Esophagus muscularis mucosa (tissue), 4 donors: ENCODE measurements at regions not wholly inside any gene's neighbourhood (a gene's known extent, or its start where the extent isn't known, plus 50 kb on each side); places are given as distances from the start of the nearest gene placed in this dataset.

Source experiments
- DNase-seq: peaks from one replicate; pipeline ENCODE4 v3.0.0-alpha.2; 2017; ENCODE audit errors: extremely low spot score
- H3K27ac ChIP-seq, 4 donors: fragments of 200-600 bp; sonication (generic); replicated peaks in 1 of 4; 1 replicate in 3 of 4; 2 replicates in 1 of 4; pipeline ENCODE4 v1.5.1; 2016 to 2019; ENCODE audit warnings: mild to moderate bottlenecking in 1 of 4
- H3K27me3 ChIP-seq, 4 donors: fragments of 200-600 bp; sonication (generic); one replicate each; pipeline versions ENCODE4 v1.5.1 to v1.6.0; 2016 to 2019
- H3K36me3 ChIP-seq, 4 donors: fragments of 200-600 bp; sonication (generic); one replicate each; pipeline ENCODE4 v1.5.1; 2016 to 2019
- H3K4me1 ChIP-seq, 4 donors: fragments of 200-600 bp; sonication (generic); one replicate each; pipeline ENCODE4 v1.5.1; 2016 to 2019
- H3K4me3 ChIP-seq, 4 donors: fragments of 200-600 bp; sonication (generic); 1 replicate in 2 of 4; 2 replicates in 2 of 4; pipeline ENCODE4 v1.5.1; 2016 to 2019; ENCODE audit warnings: mild to moderate bottlenecking in 4 of 4, moderate library complexity in 1 of 4
- H3K9me3 ChIP-seq, 4 donors: fragments of 200-600 bp; sonication (generic); 1 replicate in 3 of 4; 2 replicates in 1 of 4; pipeline ENCODE4 v1.5.1; 2016 to 2019
- CTCF ChIP-seq, 3 experiments: fragments of 200-600 bp in 2 of 3; fragments of 450-650 bp in 1 of 3; sonication (generic) in 2 of 3; IDR thresholded peaks; one replicate each; pipeline ENCODE4 v1.5.1; 2017 to 2019; ENCODE audit warnings: antibody characterized with exemption in 3 of 3, mild to moderate bottlenecking in 2 of 3, moderate library complexity in 1 of 3
- EP300 ChIP-seq: sonication (generic); formaldehyde crosslinking; IDR thresholded peaks from one replicate; pipeline ENCODE4 v1.6.1; 2017; ENCODE audit warnings: antibody characterized with exemption
- POLR2A ChIP-seq: fragments of 450-650 bp; IDR thresholded peaks from one replicate; pipeline ENCODE4 v1.6.1; 2017; ENCODE audit warnings: antibody characterized with exemption, moderate library complexity, mild to moderate bottlenecking, low read depth
- POLR2AphosphoS5 ChIP-seq, 2 donors: sonication (generic); formaldehyde crosslinking; IDR thresholded peaks; one replicate each; pipeline ENCODE4 v1.6.1; 2017; ENCODE audit warnings: antibody characterized with exemption in 2 of 2
- WGBS: methylation state at CpG from one replicate; pipeline ENCODE4 v1.1.5; 2018; 5-methylcytosine and 5-hydroxymethylcytosine counted together
- intact Hi-C: fragments of 100-400 bp; cut with DNase I; formaldehyde crosslinking; loops from one replicate; pipeline ENCODE4 v1.15.1; 2023

GRCh38 chrX:110421500-110422455 is 63.1 kb downstream of the RTL9 start:
- no peaks in the 10 kb centered on the region for H3K36me3 ChIP-seq
- no peak overlapping the region for H3K27ac ChIP-seq
- DNase-seq, result no peak
- intact Hi-C loops, result no loop called here
- 81% methylated on average over 5 of the region's 5 CpGs for WGBS
- no peaks in the 10 kb centered on the region for H3K4me1 ChIP-seq
- H3K27me3 ChIP-seq, result peaks cover 0 to 5% (median 0%) of the 10 kb centered on the region in 4 donors
- no peak overlapping the region for H3K4me3 ChIP-seq
- no peaks in the 10 kb centered on the region for H3K9me3 ChIP-seq
- TF ChIP-seq CTCF (IDR thresholded peaks at IDR 0.05) (no peak), POLR2AphosphoS5 (IDR thresholded peaks at IDR 0.05) (no peak), POLR2A (no peak), EP300 (no peak)

GRCh38 chrX:110425222-110426154 is 66.8 kb downstream of the RTL9 start:
- DNase-seq, result no peak
- intact Hi-C loops, result no loop called here
- H3K4me1 ChIP-seq, result no peaks in the 10 kb centered on the region
- 81% methylated on average over 9 of the region's 9 CpGs for WGBS
- no peaks in the 10 kb centered on the region for H3K27me3 ChIP-seq
- no peak for TF ChIP-seq POLR2A
- H3K36me3 ChIP-seq, result no peaks in the 10 kb centered on the region
- H3K4me3 ChIP-seq, result no peak overlapping the region
- no peak overlapping the region for H3K27ac ChIP-seq
- no peaks in the 10 kb centered on the region for H3K9me3 ChIP-seq

- 84% methylated on average over 6 of the region's 6 CpGs for WGBS
- intact Hi-C loops, result no loop called here
- no peaks in the 10 kb centered on the region for H3K27me3 ChIP-seq
- no peaks in the 10 kb centered on the region for H3K9me3 ChIP-seq
- H3K4me1 ChIP-seq, result no peaks in the 10 kb centered on the region
- no peaks in the 10 kb centered on the region for H3K36me3 ChIP-seq
- DNase-seq, result no peak
- TF ChIP-seq POLR2AphosphoS5 (IDR thresholded peaks at IDR 0.05) (no peak), CTCF (IDR thresholded peaks at IDR 0.05) (no peak), EP300 (no peak), POLR2A (no peak)
- H3K4me3 ChIP-seq, result no peak overlapping the region
- H3K27ac ChIP-seq, result no peak overlapping the region
These were observed 67.5 kb downstream of the RTL9 start for GRCh38 chrX:110426155-110426504.

GRCh38 chrX:110427076-110427475 is 68.4 kb downstream of the RTL9 start:
- H3K9me3 ChIP-seq, result no peaks in the 10 kb centered on the region
- DNase-seq, result no peak

More at GRCh38 chrX:110427076-110427475, 68.4 kb downstream of the RTL9 start:
- Histone ChIP-seq H3K4me3 (no peak overlapping the region), H3K27me3 (no peaks in the 10 kb centered on the region), H3K27ac (no peak overlapping the region), H3K4me1 (no peaks in the 10 kb centered on the region), H3K36me3 (no peaks in the 10 kb centered on the region)
- intact Hi-C loops, result no loop called here
- 85% methylated on average over 1 of the region's 1 CpG for WGBS
- TF ChIP-seq EP300 (no peak), CTCF (IDR thresholded peaks at IDR 0.05) (no peak), POLR2AphosphoS5 (IDR thresholded peaks at IDR 0.05) (no peak), POLR2A (no peak)
